ENCODE measurements at regions not wholly inside any gene's neighbourhood (a gene's known extent, or its start where the extent isn't known, plus 50 kb on each side); places are given as distances from the start of the nearest gene placed in this dataset.

DNA sequence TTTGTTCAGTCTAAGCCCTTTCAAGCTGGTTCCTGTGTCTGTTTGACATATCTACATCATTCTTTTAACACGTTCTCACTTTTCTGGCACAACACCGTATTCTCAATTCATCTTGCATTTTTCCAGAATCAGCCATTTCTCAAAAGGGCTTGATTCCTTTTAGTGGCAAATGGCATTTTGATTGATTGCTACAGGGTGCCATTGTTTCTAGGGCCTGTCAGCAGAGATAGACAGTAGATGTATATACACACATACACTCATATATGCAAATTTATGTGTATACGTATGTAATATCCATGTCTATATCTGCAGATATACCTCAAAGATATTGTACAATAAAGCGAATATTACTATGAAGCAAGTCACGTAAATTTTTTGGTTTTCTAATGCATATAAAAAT, 367.9 kb upstream of the TNP1 start:
- DNase-seq (ENCODE audit: low read depth) = no peak

DNA sequence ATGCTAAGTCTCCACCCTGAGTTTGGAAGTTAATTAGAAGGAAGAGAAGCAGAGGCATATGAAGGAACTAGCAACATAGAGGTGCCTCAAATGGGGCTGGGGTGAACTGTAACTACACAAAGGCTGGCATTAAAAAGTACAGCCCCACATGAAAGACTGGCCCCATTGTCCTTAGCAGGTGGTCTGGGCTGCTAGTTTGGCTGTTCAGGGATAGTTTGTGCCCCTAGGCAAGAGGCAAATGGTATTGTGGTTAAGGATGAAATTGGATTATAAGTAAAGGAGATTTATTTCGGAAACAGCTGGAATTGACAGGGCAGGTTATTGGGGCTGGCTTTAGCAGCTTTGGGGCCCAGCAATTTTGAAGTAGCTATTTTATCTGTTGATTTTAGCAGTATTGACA, 365.7 kb upstream of the TNP1 start:
- DNase-seq (ENCODE audit: low read depth) = no peak

DNA sequence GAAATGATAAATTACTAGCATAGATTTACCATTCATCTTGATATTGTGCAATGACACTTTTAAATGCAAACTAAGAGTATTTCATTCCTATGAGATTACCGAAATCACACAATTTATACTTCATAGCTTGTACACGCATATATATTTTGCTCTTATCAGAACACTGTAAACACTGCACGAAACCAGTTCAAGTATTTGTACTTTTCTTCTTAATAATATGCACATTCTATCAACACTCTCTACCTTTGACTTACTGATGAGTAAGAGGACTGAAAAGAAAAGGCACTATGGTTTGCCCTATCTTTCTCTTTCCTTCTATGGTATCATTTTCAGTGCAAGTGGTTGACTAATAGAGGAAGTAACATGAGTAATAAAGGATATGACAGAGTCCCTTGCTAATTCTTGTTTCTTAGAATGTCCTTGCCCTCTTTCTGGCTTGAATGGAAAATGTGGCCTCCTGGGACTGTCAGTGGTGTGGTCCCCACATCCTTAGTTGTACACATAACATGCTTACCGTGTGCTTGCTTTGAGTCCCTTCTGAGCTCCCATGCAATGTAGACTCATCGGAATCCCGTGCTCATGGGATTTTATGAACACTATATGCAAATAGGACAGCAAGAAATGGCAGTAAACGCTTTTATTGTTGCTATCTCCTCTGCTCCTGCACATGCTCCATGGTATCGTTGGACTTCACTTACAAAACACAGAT, 363.5 kb upstream of the TNP1 start:
- no peak for DNase-seq (ENCODE audit: low read depth)

DNA sequence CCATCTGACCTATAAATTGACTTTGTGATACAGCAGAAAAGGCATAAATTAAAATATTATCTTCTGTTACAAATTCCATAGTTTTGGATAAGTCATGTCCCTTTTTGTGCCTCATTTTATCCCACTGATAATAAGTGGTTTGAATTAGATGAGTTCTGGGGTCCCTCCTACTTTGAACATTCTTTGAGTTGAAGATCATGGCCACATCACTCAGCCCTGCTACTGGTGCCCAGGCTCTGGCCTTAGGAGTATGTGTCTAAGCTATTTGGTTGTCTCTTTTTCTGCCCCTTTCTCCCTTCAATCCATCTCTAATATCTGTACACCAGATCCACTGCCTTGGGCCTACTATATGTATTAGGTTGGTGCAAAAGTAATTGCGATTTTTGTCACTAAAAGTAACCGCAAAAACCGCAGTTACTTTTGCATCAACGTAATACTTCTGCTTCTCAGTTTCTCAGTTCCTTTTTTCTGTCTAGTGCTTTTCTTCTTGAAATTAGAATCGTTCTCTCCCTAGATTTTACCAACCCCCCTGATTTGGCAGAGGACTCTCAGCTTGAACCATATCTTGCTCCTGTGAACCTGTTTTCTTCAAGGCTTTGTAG, 362.5 kb upstream of the TNP1 start:
- no peak for DNase-seq (ENCODE audit: low read depth)

DNA sequence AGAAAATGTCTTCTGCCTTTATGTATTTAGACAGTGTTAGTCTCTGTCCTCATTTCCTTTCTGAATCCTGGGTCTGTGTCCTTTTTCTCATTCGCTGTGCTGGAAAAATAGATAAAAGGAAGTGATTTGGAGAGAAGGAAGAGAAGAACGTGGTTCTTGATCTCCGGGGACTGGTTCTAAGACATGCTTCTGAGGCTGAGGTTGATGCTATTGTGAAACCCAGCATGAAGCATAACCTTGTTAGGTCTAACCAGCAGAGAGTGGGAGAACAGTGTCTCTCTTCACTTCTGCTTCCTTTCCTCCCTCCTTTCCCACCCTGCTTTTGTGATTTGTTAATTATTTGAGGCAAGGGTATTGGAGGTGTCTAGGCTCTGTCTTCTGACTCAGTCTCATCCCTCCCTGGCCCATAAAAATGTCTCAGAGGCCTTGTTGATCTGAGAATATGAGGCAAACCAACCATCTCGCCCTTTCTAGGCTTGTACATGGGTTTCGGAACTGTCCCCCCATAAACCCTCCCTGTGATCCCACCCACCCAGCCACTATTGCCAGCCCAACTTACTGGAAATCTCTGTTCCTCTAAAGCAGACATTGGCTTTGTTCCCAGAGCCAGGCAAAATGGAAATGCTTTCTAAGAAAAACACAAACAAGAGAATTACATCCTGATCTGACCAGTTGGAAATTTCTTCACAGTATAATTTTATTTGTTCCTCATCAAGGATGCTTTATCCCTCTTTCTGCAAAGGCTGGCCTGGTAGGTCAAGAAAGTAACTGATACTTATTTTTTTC, 360.6 kb upstream of the TNP1 start:
- DNase-seq (ENCODE audit: low read depth) = no peak

DNA sequence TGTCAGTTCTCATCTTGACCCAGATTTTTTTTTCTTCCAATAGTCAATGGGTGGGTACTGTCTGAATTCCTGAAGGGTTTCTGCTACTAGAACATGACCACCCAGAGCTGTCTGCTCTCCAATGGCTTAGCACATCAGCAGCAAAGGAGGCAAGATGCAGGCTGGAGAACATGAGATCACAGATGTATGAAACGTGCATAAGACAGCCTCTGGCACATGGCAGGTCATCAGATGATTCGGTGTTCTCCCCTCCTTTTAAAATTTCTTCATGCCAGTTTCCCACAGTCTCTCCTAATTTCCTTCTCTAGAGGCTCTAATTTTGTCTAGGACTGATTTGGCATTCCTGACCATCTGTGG, 359.3 kb upstream of the TNP1 start:
- DNase-seq (ENCODE audit: low read depth) = no peak

DNA sequence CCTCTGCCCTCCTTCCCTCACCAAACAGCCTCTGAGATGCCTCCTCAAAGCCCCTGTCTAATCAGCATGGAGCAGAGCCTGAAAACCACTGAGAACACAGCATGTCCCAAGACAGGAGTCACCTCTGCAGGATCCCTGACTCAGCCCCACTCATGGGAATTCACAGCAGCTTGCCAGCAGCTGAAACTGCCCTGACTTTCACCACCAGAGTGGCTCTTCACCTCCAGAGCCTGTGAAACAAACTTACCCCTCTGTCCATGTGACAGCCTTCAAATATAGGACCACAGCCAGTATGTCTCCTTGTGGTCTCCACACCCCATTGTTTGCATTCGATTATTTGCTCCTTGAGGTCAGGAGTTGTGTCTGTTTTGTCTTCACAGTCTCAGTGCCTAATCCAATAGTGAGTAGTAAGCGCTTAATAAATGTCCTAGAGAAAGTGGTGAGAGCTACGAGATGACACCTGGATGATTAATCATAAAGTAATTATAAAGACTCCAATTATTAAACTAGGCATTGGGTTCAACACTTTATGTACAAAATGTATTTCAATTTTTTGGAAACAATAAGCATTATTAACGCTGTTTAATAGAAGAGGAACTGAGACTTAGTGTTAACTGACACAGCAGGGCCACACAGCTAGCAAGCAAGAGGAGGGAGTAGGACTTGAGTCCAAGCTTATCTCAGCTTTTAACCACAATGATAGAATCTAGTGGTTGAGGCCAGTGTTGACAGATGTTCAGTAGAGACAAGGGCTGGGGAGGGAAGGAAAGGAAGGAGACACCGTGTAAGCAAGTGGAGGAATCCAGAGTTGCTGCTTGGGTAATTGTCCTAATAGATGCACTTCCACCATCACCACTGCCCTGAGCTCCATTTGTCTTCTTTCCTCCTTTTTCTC, 358.7 kb upstream of the TNP1 start:
- DNase-seq (ENCODE audit: low read depth) = no peak

DNA sequence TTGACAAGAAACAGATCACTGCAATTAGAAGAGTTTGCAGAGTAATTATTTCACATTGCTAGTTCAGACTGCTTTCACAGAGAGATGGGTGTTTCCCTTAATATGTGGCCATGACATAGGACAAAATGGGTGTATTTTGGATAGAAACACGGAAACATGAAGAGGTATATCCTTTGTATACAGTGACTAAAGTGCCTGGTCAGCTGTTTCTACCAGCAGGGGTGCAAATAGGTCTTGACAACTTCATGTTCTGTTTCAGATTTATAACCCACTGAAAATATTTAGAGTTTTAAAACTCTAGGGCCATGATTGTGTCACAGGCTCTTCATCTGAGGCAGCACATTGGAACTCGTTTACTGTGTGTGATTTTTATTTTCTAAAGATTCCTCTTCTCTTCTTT, 357.1 kb upstream of the TNP1 start:
- DNase-seq (ENCODE audit: low read depth) = no peak

DNA sequence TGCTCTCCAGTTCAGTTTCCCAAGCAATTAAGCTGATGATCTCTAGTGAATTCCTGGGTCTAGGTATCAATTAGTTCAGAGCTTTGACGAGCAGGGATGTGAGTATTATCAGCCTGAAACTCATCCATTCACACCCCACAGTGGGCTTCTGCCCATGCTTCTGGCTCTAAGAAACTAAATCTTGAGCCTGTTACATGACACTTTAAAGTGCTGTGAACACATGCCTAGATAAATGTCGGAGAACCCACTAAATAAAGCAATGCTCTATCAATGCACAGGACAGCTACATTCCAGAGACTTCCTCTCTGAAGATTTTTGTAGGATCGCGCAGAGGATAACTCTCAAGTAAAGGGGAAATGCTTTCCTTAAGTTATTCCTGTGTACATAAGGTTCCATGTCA, 356.5 kb upstream of the TNP1 start:
- no peak for DNase-seq (ENCODE audit: low read depth)

DNA sequence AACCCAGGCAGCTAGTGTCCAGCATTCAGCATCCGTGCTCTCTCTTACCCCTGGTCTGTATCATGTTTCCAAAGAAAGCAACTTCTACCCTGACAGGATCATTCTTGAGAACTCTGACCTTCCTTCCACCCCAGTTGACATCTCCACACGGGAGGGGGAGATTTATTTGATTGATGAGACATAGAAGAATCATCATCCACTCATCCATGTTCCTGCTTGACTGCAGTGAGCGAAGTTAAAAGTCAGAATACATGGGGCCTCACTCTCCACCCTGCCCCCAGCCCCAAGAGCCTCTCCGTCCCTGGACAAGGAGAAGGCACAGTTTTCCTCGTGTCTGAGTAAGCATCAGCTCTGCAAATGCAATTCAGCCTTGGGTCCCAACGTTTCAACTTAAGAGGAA, 356.0 kb upstream of the TNP1 start:
- no peak for DNase-seq (ENCODE audit: low read depth)

DNA sequence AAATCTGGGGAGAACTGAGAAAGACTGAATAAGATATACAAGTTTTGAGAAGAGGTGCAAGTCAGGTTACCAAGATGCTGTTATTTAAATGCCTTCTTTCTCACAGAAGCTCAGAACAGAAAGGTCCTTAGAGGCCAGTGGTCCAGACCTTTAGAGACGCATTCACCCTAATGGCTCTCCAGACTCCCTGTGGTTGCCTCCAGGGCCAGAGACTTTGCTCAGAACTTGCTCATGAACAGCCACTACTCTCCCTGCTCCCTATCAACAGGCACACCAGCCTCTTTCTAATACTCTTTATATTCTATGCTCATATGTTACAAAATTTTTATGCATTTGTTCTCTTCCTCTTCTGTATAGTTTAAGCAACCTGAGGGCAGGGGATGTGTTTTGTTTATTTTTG, 349.0 kb upstream of the TNP1 start:
- no peak for DNase-seq (ENCODE audit: low read depth)

DNA sequence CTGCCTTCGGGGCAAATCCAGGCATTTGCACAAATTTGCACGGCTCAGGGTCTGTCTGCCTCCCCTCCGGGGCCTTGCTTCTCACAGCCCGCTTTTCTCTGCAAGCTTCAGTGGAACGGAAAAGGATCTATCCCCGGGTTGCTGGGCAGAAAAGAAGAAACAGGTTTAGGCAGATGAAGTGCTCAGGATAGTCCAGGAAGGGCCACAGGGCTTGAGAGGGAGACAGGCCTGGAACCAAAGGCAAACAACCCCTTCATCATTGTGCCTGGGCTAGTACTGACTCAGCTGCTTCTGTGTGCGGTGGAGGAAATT, 347.8 kb upstream of the TNP1 start:
- DNase-seq (ENCODE audit: low read depth) = no peak

DNA sequence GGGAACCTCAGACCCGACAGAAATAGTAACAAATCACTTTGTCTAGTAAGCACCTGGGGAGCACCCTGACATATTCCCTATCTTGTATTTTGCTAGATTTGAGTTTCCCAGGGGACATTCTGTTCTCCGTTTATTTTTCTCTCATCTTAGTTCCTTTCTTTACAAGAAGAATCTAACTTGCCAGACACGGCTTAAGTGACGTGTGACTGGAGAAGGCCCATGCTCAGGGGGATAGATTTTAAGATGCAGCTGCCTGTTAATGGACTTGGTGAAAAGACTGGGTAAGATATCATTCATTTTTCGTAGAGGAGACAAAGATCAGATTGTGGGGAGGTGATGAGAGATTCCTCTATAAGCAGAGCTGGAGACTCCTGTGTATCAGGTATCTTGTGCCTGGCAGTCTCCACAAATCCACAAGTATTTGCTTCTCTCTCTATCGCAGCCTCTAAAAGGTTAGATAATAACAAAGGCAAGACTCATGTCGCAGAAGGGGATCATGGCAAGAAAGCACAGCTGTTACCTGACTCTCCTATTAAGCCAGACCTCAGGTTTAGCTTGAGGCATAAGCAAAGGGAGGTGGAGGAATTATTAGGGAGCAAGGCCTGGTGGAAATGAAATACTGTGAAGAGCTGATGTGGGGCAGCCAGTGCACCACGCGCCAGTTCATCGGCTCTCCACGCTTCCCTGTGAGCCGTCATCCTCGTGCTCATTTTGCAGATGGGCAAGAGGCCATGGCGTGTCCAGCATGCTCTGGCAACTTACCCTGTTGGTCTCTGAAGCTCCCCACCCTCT, 347.2 kb upstream of the TNP1 start:
- DNase-seq (ENCODE audit: low read depth) = no peak

DNA sequence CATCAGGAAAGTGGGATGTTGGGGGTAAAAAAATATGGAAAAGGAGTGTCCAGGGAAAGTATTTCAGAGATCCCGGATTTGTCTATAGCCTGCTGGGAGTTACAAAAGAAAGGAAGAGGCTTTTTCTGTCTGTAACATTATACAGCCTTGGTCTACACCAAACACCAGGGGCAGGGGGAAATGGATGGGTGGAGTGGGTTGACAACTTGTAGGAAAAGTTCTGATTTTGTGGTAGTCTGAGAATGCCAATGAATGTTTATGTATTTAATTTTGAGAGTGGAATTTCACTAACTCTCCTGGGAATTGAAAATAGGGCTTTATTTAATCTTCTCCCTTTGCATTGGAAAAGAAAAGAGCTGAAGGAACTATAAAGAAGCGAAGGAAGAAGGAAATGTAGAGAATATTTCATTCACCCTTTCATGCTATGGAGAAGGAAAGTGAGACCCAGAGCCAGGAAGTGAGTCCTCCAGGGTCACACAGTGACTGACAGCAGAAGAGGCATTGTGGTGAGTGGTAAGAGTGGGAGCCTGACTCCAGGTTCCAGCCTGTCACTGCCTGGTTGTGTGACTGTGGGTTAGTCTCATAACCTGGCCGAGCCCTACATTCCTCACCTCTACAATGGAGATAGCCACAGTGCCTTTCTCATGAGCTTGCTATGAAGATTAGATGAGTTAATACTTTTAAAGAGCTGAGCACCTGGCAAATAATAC, 346.3 kb upstream of the TNP1 start:
- DNase-seq (ENCODE audit: low read depth) = no peak

DNA sequence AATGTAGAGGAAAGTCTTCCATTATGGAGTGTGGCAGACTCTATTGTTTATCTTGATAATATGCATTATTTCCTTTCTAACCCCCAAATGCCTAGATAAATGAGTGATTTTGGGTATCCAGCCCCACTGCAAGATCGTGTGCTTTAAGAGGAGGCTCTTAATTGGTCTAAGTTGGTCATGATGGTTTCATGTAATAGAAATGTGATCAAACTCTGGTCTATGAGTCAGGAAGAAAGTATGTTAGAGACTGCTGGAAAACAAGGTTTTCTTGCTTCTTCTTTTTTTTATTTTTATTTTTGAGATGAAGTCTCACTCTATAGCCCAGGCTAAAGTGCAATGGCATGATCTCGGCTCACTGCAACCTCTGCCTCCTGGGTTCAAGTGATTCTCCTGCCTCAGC, 344.5 kb upstream of the TNP1 start:
- DNase-seq (ENCODE audit: low read depth) = no peak

DNA sequence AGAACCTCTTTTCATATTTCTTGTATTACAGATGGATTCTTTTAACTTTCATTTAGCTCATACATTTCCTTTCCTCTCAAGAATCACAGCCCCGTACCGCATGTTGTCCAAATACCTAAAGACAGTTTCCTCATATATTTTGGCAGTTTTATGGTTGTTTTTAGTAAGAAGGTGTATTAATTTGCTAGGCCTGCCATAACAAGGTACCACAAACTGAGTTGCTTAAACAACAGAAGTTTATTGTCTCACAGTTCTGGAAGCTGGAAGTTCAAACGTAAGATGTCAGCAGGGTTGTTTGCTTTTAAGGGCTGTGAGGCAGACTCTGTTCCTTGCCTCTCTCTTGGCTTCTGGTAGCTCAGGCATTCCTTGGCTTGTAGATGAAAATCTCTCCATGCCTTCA, 343.2 kb upstream of the TNP1 start:
- DNase-seq (ENCODE audit: low read depth) = no peak

DNA sequence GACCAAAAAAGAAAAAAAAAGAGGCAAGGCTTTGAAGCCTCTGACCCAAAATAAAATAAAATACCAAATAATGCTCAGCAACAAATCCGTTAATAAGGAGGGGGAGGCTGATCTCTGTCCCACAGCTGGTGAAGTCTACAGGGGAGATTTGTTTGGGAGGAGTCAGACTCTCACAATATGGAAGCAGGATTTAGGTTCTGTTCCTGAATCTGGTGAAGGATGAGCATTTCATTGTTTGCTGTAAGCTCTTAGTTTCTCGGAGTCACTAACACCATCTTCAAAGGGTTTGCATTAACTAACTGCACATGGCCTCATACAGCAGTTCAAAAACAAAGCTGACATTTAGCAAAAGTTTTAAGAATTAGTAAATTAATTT, 339.4 kb upstream of the TNP1 start:
- DNase-seq (ENCODE audit: low read depth) = no peak

DNA sequence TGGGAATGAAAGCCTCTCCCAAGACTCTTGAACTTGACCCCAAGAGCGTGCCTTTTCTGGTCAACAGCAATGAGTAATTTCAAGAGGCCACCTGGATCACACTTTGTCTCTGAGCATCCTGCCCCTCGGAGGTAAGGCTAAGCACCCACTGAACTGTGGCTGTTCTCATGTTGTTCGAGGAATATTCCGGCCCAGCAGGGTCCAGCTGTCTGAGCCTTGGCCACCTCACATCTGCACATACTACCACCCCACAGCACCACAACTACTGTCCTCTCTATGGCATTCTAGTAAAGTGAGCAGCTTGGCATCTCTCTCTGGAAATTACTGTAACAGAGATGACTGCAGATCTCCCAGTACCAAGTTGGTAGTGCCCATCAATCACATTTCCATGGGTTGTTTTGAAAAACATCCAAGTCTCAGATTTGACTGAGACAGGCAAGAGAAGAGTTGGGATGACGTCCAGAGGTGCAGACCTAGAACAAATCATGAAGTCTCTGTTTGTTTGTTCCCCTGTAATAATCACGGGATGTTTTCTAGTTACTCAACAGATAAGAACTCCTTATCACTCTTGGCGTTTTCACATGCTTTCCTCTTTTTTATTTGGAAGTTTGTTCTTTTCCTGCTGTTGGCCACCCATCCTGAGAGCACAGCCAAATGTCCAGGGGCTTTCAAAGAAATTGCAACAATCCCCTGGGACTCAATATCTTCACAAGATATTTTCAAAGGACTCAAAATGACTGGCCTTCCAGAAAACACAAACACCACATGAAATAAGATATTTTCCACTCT, 336.0 kb upstream of the TNP1 start:
- DNase-seq (ENCODE audit: low read depth) = no peak

DNA sequence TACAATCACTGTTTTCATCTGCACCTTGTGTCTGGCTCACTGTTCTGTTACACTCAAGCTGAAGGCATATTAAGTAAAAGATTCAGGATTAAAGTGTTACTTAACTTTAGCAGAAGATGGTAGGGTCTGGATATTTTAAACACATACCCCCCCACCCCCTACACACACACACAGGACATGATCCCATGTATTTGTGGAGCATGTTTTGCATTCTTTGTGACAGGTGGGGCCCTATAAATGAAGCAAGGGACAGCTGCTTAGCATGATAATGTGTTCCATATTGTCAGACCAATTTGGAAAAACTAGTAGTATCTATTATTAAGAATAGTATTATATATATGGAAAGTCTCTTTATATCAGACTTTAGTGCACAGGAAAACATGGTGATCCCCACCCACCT, 335.2 kb upstream of the TNP1 start:
- no peak for DNase-seq (ENCODE audit: low read depth)

All from stimulated activated CD8-positive, alpha-beta memory T cell treated with anti-CD3 and anti-CD28 coated beads, Interleukin-12 subunit alpha, Interleukin-12 subunit beta, amount 100 ng/mL, for 1 hour (primary cell).